ENCODE measurements at regions not wholly inside any gene's neighbourhood (a gene's known extent, or its start where the extent isn't known, plus 50 kb on each side); places are given as distances from the start of the nearest gene placed in this dataset.
"Not testable (repeated sequence)": the region's sequence is repeated elsewhere in the genome, so short reads cannot be mapped to it uniquely, and the experiment has no call there.

DNA sequence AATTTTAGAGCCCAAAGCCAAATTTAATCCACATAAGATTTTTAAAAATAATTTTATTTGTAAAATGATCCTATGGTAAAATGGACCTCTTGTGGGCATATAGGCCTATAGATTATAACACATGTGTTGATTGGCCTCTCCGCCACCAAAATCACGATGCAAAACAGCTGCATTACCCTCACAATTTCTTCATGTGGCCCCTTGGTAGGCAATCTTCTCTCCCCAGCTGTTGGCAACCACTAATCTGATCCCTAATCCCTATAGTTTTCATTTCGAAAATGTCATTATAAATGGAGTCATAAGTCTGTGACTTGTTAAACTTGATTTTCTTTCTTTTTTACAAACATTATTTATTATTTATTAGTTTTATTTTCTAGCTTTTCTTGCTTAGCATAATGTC, 263.9 kb upstream of the SULF2 start:
- Histone ChIP-seq H3K4me3 (ENCODE audit: low read length in 3 of 3) (no peak overlapping the region), H3K4me1 (ENCODE audit: control insufficient read depth in 3 of 3, insufficient read depth in 3 of 3, low read length in 3 of 3) (no peaks in the 10 kb centered on the region), H3K9ac (ENCODE audit: low read depth in 1 of 3, low read length in 3 of 3) (no peak overlapping the region), H3K9me3 (ENCODE audit: control insufficient read depth in 3 of 3, low read length in 3 of 3) (no peaks in the 10 kb centered on the region), H3K27me3 (ENCODE audit: control insufficient read depth in 3 of 3, insufficient read depth in 3 of 3, low read length in 3 of 3) (peaks cover 0 to 7% (median 0%) of the 10 kb centered on the region in 3 donors), H3K27ac (ENCODE audit: low read depth, low read length) (no peak overlapping the region), H3K36me3 (ENCODE audit: control insufficient read depth in 3 of 3, insufficient read depth in 3 of 3, low read length in 3 of 3) (no peaks in the 10 kb centered on the region)

DNA sequence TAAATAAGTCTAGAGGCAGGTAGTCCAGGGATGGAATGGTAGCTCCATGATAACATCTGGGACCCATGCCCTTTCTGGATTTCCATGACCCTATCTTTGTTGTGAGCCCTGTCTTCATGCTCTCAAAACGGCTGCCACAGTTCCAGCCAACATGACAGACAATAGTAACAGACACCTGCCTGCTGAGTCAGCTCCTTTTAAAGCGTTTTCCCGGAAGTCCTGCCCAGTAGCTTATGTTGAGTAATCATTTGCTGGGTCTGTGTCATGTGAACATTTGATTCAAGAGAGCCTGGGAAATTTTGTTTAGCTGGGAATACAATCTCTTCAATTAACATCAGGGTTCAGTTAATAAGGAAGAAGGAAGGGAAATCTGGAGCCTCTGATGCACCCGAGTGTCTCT, 262.2 kb upstream of the SULF2 start:
- H3K27ac ChIP-seq (ENCODE audit: low read depth, low read length): no peak overlapping the region
- no peaks in the 10 kb centered on the region for H3K36me3 ChIP-seq (ENCODE audit: control insufficient read depth in 3 of 3, insufficient read depth in 3 of 3, low read length in 3 of 3)
- peaks cover 0 to 7% (median 0%) of the 10 kb centered on the region in 3 donors for H3K27me3 ChIP-seq (ENCODE audit: control insufficient read depth in 3 of 3, insufficient read depth in 3 of 3, low read length in 3 of 3)
- no peaks in the 10 kb centered on the region for H3K9me3 ChIP-seq (ENCODE audit: control insufficient read depth in 3 of 3, low read length in 3 of 3)
- H3K4me1 ChIP-seq (ENCODE audit: control insufficient read depth in 3 of 3, insufficient read depth in 3 of 3, low read length in 3 of 3): no peaks in the 10 kb centered on the region
- H3K4me3 ChIP-seq (ENCODE audit: low read length in 3 of 3): no peak overlapping the region
- no peak overlapping the region for H3K9ac ChIP-seq (ENCODE audit: low read depth in 1 of 3, low read length in 3 of 3)

DNA sequence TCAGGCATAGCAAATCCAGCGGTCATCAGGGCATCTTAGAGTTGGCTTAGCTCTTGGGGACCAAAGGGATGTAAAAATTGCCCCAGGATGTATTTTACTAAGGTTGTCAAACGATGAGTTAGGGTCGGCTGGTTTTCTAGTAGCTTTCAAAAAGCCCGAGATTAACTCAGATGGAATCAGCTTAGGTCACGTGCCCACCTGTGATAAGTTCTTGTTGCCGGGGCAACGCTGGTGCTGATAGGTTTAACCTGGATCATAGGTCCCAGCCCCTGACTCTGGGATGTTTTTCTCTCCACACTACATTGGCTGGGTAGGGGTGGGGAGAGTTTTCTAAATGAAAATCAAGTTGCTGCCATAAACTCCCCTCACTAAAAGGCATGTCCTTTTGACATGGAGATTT, 257.3 kb upstream of the SULF2 start:
- H3K9me3 ChIP-seq (ENCODE audit: control insufficient read depth in 3 of 3, low read length in 3 of 3): peaks cover 0 to 2% (median 1%) of the 10 kb centered on the region in 3 donors
- H3K36me3 ChIP-seq (ENCODE audit: control insufficient read depth in 3 of 3, insufficient read depth in 3 of 3, low read length in 3 of 3): no peaks in the 10 kb centered on the region
- peaks cover 0 to 21% (median 0%) of the 10 kb centered on the region in 3 donors for H3K27me3 ChIP-seq (ENCODE audit: control insufficient read depth in 3 of 3, insufficient read depth in 3 of 3, low read length in 3 of 3)
- H3K4me3 ChIP-seq (ENCODE audit: low read length in 3 of 3): no peak overlapping the region
- H3K4me1 ChIP-seq (ENCODE audit: control insufficient read depth in 3 of 3, insufficient read depth in 3 of 3, low read length in 3 of 3): no peaks in the 10 kb centered on the region
- no peak overlapping the region for H3K9ac ChIP-seq (ENCODE audit: low read depth in 1 of 3, low read length in 3 of 3)
- no peak overlapping the region for H3K27ac ChIP-seq (ENCODE audit: low read depth, low read length)

DNA sequence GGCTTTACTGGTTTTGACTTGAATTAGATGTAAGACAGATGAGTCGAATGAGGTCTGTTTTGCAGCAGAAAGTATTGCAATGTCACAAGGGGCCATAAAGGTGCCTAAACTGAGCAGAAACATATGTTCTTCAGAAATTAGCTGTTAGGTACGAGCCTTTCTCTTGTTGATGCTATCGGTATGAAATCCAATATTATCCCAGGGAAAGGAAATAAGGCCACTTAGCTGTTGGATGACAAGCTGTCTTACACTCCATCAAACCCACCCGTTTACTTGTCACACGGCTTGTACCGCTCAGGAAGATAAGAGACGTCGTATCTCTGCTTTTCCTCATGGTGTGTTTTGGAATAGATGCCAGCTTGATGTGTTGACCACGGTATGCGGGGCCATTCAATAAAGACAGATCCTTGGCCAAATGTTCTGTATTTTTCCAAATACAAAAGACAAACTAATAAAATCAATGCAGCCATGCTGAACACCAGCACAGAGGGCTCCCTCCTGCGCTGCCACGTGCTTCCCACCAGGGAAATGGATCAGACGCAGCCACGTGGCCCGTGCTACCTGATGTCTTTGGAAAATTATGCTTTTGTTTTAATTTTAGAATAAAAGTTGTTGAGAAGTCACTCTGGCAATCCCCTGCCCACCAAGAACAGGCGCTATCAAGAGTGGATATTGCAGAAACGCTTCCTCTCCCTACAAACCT, 255.9 kb upstream of the SULF2 start:
- Histone ChIP-seq H3K27ac (ENCODE audit: low read depth, low read length) (no peak overlapping the region), H3K4me3 (ENCODE audit: low read length in 3 of 3) (no peak overlapping the region), H3K36me3 (ENCODE audit: control insufficient read depth in 3 of 3, insufficient read depth in 3 of 3, low read length in 3 of 3) (no peaks in the 10 kb centered on the region), H3K9me3 (ENCODE audit: control insufficient read depth in 3 of 3, low read length in 3 of 3) (peaks cover 0 to 2% (median 1%) of the 10 kb centered on the region in 3 donors), H3K27me3 (ENCODE audit: control insufficient read depth in 3 of 3, insufficient read depth in 3 of 3, low read length in 3 of 3) (peaks cover 0 to 19% (median 0%) of the 10 kb centered on the region in 3 donors), H3K4me1 (ENCODE audit: control insufficient read depth in 3 of 3, insufficient read depth in 3 of 3, low read length in 3 of 3) (no peaks in the 10 kb centered on the region), H3K9ac (ENCODE audit: low read depth in 1 of 3, low read length in 3 of 3) (no peak overlapping the region)

DNA sequence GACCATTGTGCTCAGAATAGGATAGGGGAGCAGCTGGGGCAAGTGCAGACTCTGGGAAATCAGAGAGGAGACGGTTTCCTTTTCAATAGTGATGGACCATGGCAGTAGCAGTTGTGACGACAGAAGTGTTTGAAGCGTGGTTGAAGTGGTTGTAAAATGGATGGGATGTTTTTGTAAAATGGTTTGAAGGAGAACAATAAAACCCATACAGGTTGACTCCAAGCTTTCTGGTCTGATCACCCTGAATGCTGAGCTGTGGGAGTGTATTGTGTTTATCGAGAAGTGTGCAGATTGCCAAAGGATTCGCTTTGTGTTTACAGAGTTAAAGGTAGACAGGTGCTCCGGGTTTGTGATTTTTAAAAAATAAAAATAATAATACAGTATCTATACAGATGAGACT, 255.2 kb upstream of the SULF2 start:
- Histone ChIP-seq H3K4me1 (ENCODE audit: control insufficient read depth in 3 of 3, insufficient read depth in 3 of 3, low read length in 3 of 3) (no peaks in the 10 kb centered on the region), H3K27ac (ENCODE audit: low read depth, low read length) (no peak overlapping the region), H3K36me3 (ENCODE audit: control insufficient read depth in 3 of 3, insufficient read depth in 3 of 3, low read length in 3 of 3) (no peaks in the 10 kb centered on the region), H3K27me3 (ENCODE audit: control insufficient read depth in 3 of 3, insufficient read depth in 3 of 3, low read length in 3 of 3) (peaks cover 0 to 18% (median 0%) of the 10 kb centered on the region in 3 donors), H3K4me3 (ENCODE audit: low read length in 3 of 3) (no peak overlapping the region), H3K9me3 (ENCODE audit: control insufficient read depth in 3 of 3, low read length in 3 of 3) (peaks cover 0 to 2% (median 1%) of the 10 kb centered on the region in 3 donors), H3K9ac (ENCODE audit: low read depth in 1 of 3, low read length in 3 of 3) (no peak overlapping the region)

DNA sequence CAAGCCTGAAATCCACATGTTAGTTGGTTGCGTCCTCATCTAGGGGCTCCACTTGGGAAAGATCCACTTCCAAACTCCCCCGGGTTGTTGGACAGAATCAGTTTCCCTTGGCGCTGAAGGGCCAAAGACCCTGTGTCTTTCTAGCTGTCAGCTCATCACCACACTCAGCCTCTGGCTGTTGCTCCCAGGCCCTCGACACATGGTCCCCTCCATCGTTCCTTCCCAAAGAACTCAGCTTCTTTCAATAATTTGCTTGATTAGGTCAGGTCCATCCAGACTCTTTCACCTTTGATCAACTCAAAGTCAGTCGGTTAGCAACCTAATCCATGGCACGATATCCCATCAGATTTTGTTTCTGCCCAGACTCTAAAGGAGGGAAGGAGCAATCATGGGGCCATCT, 254.8 kb upstream of the SULF2 start:
- Histone ChIP-seq H3K9me3 (ENCODE audit: control insufficient read depth in 3 of 3, low read length in 3 of 3) (peaks cover 0 to 2% (median 1%) of the 10 kb centered on the region in 3 donors), H3K9ac (ENCODE audit: low read depth in 1 of 3, low read length in 3 of 3) (no peak overlapping the region), H3K27ac (ENCODE audit: low read depth, low read length) (no peak overlapping the region), H3K36me3 (ENCODE audit: control insufficient read depth in 3 of 3, insufficient read depth in 3 of 3, low read length in 3 of 3) (no peaks in the 10 kb centered on the region), H3K4me1 (ENCODE audit: control insufficient read depth in 3 of 3, insufficient read depth in 3 of 3, low read length in 3 of 3) (no peaks in the 10 kb centered on the region), H3K4me3 (ENCODE audit: low read length in 3 of 3) (no peak overlapping the region), H3K27me3 (ENCODE audit: control insufficient read depth in 3 of 3, insufficient read depth in 3 of 3, low read length in 3 of 3) (peaks cover 0 to 18% (median 0%) of the 10 kb centered on the region in 3 donors)

DNA sequence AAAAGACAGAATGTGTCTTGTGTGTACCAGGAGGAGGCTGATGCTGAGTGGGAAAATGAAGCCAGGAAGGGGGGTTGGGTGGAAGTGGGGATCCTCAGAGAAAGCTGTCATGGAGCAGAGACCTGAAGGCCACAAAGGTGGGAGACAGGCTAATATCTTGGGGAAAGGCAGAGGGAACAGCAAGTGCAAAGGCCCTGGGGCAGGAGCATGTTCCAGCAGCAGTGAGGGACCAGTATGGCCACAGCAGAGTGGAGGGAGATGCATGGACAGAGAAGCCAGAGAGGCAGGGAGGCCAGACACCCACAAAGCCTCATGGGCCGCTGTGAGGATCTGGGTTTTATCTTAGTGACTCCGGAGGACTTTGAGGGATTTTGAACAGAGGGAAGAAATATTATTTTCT, 254.2 kb upstream of the SULF2 start:
- no peak overlapping the region for H3K9ac ChIP-seq (ENCODE audit: low read depth in 1 of 3, low read length in 3 of 3)
- H3K4me1 ChIP-seq (ENCODE audit: control insufficient read depth in 3 of 3, insufficient read depth in 3 of 3, low read length in 3 of 3): no peaks in the 10 kb centered on the region
- no peak overlapping the region for H3K27ac ChIP-seq (ENCODE audit: low read depth, low read length)
- H3K27me3 ChIP-seq (ENCODE audit: control insufficient read depth in 3 of 3, insufficient read depth in 3 of 3, low read length in 3 of 3): peaks cover 0 to 18% (median 0%) of the 10 kb centered on the region in 3 donors
- no peaks in the 10 kb centered on the region for H3K36me3 ChIP-seq (ENCODE audit: control insufficient read depth in 3 of 3, insufficient read depth in 3 of 3, low read length in 3 of 3)
- no peak overlapping the region for H3K4me3 ChIP-seq (ENCODE audit: low read length in 3 of 3)
- peaks cover 0 to 2% (median 1%) of the 10 kb centered on the region in 3 donors for H3K9me3 ChIP-seq (ENCODE audit: control insufficient read depth in 3 of 3, low read length in 3 of 3)

DNA sequence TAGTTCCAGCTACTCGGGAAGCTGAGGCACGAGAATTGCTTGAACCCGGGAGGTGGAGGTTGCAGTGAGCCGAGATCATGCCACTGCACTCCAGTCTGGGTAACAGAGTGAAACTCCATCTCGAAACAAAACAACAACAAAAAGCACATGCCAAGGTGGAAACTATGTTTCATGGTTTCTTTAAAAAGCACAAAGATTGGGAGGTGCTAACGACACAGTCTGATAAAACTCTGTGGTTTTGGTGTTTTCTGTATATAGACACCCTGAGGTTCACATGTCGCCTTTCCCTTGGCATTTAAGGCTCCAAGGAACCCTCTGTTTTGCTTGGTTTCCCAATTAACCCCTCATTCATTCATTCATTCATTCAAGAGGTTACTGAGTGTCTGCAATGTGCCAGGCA, 253.4 kb upstream of the SULF2 start:
- Histone ChIP-seq H3K4me3 (ENCODE audit: low read length in 3 of 3) (no peak overlapping the region), H3K36me3 (ENCODE audit: control insufficient read depth in 3 of 3, insufficient read depth in 3 of 3, low read length in 3 of 3) (no peaks in the 10 kb centered on the region), H3K9ac (ENCODE audit: low read depth in 1 of 3, low read length in 3 of 3) (no peak overlapping the region), H3K9me3 (ENCODE audit: control insufficient read depth in 3 of 3, low read length in 3 of 3) (peaks cover 0 to 2% (median 1%) of the 10 kb centered on the region in 3 donors), H3K4me1 (ENCODE audit: control insufficient read depth in 3 of 3, insufficient read depth in 3 of 3, low read length in 3 of 3) (no peaks in the 10 kb centered on the region), H3K27ac (ENCODE audit: low read depth, low read length) (no peak overlapping the region), H3K27me3 (ENCODE audit: control insufficient read depth in 3 of 3, insufficient read depth in 3 of 3, low read length in 3 of 3) (peaks cover 0 to 18% (median 0%) of the 10 kb centered on the region in 3 donors)

DNA sequence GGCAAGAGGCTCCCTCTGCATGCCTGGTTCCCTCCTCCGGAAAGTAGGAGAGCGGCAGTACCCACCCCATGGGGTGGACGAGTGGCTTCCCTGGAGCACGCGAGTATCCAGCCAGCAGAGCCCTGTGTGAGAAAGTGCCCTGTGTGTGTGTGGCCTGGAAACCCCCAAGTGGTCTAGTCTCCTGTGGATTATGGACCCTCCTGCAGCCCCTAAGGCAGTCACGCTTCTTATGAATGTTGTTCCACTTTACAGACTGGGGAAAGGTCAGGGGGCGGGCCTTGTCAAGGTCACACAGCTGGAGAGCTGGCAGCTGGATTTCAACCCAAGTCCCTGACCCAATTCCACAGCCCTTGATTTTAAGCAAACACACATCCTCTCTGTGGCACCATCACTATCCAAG, 252.5 kb upstream of the SULF2 start:
- H3K27ac ChIP-seq (ENCODE audit: low read depth, low read length); H3K4me1 ChIP-seq (ENCODE audit: control insufficient read depth in 3 of 3, insufficient read depth in 3 of 3, low read length in 3 of 3); H3K9me3 ChIP-seq (ENCODE audit: control insufficient read depth in 3 of 3, low read length in 3 of 3); H3K36me3 ChIP-seq (ENCODE audit: control insufficient read depth in 3 of 3, insufficient read depth in 3 of 3, low read length in 3 of 3); H3K9ac ChIP-seq (ENCODE audit: low read depth in 1 of 3, low read length in 3 of 3); H3K4me3 ChIP-seq (ENCODE audit: low read length in 3 of 3): not testable (repeated sequence)
- peaks cover 0 to 21% (median 0%) of the 10 kb centered on the region in 3 donors for H3K27me3 ChIP-seq (ENCODE audit: control insufficient read depth in 3 of 3, insufficient read depth in 3 of 3, low read length in 3 of 3)

DNA sequence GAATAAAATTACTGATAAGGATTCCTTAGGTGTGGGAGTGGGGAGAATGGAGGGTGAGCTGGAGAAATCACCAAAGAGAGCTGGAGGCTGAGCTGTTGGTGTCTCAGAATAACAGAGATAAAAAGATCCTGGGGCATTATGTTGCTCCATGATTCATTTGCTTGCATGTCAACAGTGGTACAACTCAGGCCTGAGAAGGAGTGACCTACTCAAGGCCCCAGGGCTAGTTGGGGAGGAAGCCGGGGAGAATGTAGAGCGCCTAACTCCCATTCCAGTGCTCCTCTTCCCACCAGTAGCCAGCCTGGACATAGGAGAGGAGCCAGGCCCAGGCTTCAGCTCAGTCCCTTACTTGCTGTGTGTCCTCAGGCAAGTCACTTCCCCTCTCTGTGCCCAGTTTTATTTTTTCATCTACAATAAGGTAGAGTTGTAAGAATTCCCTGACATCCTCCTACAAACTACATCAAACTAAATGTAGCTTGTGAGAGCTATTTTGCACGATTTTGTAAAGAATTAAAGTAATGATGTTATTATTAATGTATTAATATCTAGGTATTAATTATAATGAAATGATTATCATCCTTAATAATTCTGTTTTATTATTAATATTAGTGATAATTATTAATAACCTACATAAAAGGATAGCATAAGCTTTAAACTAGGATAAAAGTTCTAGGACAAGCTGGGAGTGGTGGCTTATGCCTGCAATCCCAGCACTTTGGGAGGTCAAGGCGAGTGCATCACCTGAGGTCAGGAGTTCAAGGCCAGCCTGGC, 250.9 kb upstream of the SULF2 start:
- Histone ChIP-seq H3K4me1 (ENCODE audit: control insufficient read depth in 3 of 3, insufficient read depth in 3 of 3, low read length in 3 of 3) (no peaks in the 10 kb centered on the region), H3K27me3 (ENCODE audit: control insufficient read depth in 3 of 3, insufficient read depth in 3 of 3, low read length in 3 of 3) (peaks cover 0 to 14% (median 0%) of the 10 kb centered on the region in 3 donors), H3K36me3 (ENCODE audit: control insufficient read depth in 3 of 3, insufficient read depth in 3 of 3, low read length in 3 of 3) (no peaks in the 10 kb centered on the region), H3K9ac (ENCODE audit: low read depth in 1 of 3, low read length in 3 of 3) (no peak overlapping the region), H3K4me3 (ENCODE audit: low read length in 3 of 3) (no peak overlapping the region), H3K9me3 (ENCODE audit: control insufficient read depth in 3 of 3, low read length in 3 of 3) (peaks cover 0 to 2% (median 0%) of the 10 kb centered on the region in 3 donors), H3K27ac (ENCODE audit: low read depth, low read length) (no peak overlapping the region)
